GM12873 (cell line): ENCODE measurements at regions not wholly inside any gene's neighbourhood (a gene's known extent, or its start where the extent isn't known, plus 50 kb on each side); places are given as distances from the start of the nearest gene placed in this dataset.

Source experiments
- TF ChIP-seq, protein P1 (sequence below): IDR thresholded peaks from 2 replicates; pipeline ENCODE4 v1.5.1; 2012; ENCODE audit warnings: low read depth, mild to moderate bottlenecking, moderate library complexity, low read length, control low read depth; ENCODE audit not compliant: insufficient read depth; ENCODE audit errors: missing control alignments

DNA sequence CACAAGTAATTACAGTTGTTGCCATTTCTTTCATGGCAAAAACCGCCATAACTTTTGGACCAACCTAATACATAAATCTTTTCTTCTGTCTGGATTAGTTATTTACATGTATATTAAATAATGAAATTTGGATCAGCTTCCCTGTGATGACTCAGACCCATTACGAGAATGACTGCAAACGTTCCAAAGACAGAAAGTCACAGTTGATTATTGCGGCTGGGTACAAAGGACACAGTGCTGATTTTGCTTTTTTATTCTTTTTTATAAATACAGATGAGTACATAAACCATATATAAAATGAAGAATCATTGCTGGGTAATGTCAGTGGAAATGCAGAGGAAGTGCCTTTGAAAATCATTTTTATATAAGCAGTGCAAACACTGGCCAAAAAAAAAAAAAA is 126.2 kb downstream of the TWIST2 start:
- TF ChIP-seq, protein P1, sequence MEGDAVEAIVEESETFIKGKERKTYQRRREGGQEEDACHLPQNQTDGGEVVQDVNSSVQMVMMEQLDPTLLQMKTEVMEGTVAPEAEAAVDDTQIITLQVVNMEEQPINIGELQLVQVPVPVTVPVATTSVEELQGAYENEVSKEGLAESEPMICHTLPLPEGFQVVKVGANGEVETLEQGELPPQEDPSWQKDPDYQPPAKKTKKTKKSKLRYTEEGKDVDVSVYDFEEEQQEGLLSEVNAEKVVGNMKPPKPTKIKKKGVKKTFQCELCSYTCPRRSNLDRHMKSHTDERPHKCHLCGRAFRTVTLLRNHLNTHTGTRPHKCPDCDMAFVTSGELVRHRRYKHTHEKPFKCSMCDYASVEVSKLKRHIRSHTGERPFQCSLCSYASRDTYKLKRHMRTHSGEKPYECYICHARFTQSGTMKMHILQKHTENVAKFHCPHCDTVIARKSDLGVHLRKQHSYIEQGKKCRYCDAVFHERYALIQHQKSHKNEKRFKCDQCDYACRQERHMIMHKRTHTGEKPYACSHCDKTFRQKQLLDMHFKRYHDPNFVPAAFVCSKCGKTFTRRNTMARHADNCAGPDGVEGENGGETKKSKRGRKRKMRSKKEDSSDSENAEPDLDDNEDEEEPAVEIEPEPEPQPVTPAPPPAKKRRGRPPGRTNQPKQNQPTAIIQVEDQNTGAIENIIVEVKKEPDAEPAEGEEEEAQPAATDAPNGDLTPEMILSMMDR = no peak

DNA sequence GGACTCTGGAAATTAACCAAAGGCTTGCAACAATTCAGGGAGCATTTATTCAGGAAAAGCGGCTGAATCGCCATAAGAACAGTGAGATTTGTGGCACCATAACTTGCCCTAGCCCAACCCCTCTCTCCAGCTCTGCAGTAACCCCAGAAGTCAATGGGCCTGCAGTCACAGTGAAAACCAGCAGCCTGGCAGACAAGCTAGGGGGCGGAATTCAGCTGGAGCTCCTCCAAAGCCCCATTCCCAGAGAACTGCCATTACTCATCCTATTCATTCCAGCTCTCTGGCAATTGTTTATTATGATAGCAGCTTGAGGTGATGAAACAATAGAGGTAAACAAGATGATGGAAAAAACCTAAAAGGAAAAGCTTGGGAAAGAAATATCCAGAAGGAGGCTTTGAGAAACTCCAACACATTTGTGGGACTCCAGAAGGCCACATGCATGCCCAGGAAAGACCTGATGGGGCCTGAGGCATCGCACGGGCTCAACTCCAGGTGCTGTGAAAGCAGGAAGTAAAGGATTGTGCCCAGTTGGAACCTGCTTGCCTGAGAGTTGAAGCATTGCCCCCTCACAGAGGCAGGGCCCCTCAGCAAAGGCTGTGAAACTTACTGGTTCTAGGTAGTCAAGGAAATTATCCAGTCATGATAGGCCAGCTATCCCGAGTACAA is 126.7 kb downstream of the TWIST2 start:
- TF ChIP-seq, protein P1 = no peak

DNA sequence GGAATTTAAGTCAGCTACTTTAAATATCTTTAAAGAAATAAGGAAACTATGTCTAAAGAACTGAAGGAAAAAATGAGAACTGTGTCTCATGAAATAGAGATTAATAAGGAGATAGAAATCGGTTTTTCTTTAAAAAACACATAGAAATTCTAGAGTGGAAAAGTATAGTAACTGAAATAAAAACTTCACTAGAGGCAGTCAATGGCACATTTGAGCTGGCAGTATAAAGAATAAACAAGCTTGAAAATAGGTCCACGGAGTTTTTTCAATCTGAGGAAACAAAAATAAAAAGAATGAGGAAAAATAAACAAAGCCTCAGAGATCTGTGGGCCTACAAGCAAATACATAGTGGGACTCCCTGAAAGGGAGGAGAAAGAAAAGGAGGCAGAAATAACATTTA is 127.5 kb downstream of the TWIST2 start:
- TF ChIP-seq, protein P1 = no peak

DNA sequence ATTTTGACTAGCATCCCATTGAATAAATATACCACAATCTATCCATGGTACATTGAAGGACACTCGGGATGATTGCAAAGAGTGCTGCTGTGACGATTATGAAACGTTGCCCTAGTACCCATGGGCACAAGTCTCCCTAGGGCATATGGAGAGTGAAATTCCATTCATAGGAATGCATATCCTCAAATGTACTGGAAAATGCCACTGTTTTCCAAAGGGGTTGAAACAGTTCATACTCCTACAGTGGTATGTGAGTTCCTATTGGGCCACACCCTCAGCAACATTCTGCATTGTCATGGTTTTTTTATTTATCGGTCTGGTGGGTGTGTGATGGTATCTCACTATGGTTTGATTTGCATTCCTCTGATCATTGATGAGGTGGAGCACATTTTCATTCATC is 130.6 kb downstream of the TWIST2 start:
- TF ChIP-seq, protein P1 = no peak

DNA sequence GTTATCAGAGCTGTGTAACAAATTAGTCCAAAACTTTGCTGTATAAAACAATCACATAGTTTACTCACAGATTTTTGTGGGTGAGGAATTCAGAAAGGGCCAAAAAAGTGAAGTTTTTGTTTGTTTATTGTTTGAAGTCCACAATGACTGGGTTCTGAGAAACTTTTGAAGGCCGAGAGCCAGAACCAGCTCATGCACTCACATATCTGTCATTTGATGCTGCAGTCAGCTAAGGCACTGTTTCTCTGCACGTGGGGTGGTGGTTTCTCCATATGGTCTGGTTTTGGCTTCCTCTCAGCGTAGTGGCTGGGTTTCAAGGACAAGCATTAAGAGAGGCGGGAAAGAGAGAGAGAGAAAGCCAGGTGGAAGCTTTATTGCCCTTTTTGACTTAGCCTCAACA is 131.8 kb downstream of the TWIST2 start:
- TF ChIP-seq, protein P1 = no peak

DNA sequence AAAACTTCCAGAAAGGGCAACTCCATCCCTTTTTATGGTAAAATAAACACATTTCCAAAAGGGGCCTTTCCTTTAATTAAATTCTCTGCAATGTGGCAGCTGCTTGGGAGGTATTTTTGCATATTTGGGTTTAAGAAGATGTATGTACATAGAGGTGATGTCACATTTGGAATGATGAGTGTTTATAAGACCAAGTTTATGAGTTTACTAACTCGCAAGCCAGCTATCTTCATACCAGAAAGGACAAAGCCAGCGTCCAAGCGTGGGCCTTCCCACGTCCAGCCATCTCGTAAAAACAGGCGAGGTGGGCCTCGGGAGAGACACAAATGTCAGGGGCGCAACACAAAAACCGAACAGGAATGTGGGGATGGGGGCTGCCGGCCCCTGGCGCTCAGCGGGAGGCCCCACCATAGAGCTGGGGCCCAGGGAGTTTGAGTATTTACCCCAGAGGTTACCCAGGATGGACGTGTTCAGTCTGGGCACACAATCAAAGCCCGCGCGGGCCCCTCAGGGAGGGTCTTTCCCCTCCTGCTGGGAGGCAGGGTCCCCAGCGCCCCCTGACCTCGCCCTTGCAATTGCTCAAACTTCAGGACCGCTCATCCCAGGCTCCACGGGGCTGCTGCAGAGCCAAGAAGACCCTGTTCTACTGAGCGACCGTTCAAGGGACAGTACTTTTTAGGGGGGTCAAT is 137.3 kb downstream of the TWIST2 start:
- TF ChIP-seq, protein P1 = no peak

DNA sequence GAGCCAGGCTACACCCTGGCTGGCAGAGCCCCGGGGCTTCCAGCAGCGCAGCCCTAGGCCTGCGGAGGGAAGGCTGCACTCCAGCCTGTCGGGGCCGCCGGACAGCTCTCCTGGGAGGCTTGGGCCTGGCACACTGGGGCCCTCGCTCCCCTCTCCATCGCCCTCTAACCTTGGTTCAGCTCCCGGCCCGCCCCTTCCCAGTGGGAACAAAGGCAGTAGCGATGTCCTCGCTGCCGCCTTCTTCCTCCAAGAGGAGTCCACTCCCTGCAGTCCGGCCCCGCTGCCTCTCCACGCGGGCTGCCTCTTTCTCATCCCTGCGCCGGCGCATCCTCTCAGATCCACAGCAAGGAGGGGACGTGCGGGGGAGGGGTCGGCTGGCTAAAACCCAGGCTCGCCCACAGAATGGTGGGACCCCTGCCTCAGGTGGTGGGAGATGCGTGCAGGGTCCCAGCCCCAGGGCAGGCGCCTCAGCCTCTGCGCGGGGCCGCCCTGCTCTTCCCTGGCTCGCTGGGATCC is 138.1 kb downstream of the TWIST2 start:
- TF ChIP-seq, protein P1 = no peak
